ENCODE measurements at regions not wholly inside any gene's neighbourhood (a gene's known extent, or its start where the extent isn't known, plus 50 kb on each side); places are given as distances from the start of the nearest gene placed in this dataset.

- TF ChIP-seq CREB1 (IDR thresholded peaks at IDR 0.05) = no peak
- TF ChIP-seq HDAC6 (IDR thresholded peaks at IDR 0.05; ENCODE audit: low read depth, low read length) = no peak
- TF ChIP-seq SP4 (IDR thresholded peaks at IDR 0.05; ENCODE audit: low read length) = no peak
- TF ChIP-seq RAD21 (IDR thresholded peaks at IDR 0.05 in 1 of 2, conservative IDR thresholded peaks at IDR 0.05 in 1 of 2; ENCODE audit: low read depth in 2 of 2, low read length in 2 of 2) = no peak
- TF ChIP-seq GTF2F1 (IDR thresholded peaks at IDR 0.05; ENCODE audit: borderline replicate concordance, low read depth, low read length) = no peak
Observed at GRCh38 chr16:65463652-65464260, 341.9 kb upstream of the CDH11 start (continued).

All from H1 (cell line).